Activated CD8-positive, alpha-beta T cell treated with anti-CD3 and anti-CD28 coated beads for 36 hours (primary cell): ENCODE measurements at regions not wholly inside any gene's neighbourhood (a gene's known extent, or its start where the extent isn't known, plus 50 kb on each side); places are given as distances from the start of the nearest gene placed in this dataset.
A peak's percentile ranks its signal among the peaks of the same experiment; 100 is the strongest.

Experiments used
- ATAC-seq: fragments of 200-7000 bp; cut with Tn5 transposase; one replicate; pipeline ENCODE4 v1.10.0; 2021; ENCODE audit warnings: mild to moderate bottlenecking, moderate library complexity
- CTCF ChIA-PET: fragments of 350-600 bp; sonication (Branson Sonifier 250); formaldehyde crosslinking; loops from one replicate; lab custom pipeline; 2021; ENCODE audit warnings: antibody characterized with exemption; lab: Charles Lee
- POLR2A ChIA-PET: fragments of 350-600 bp; sonication (Branson Sonifier 250); formaldehyde crosslinking; loops from one replicate; lab custom pipeline; 2021; ENCODE audit warnings: antibody characterized with exemption; lab: Charles Lee
- DNase-seq: peaks from one replicate; pipeline ENCODE4 v3.0.0-alpha.2; 2020
- H3K27ac Mint-ChIP-seq: one replicate; pipeline ENCODE4 v1.8.0; 2021; ENCODE audit warnings: mild to moderate bottlenecking, mixed read lengths
- H3K27me3 Mint-ChIP-seq: one replicate; pipeline ENCODE4 v1.8.0; 2021; ENCODE audit warnings: mixed read lengths
- H3K36me3 Mint-ChIP-seq: one replicate; pipeline ENCODE4 v1.8.0; 2021; ENCODE audit warnings: low read depth, mixed read lengths
- H3K4me1 Mint-ChIP-seq: one replicate; pipeline ENCODE4 v1.8.0; 2021; ENCODE audit warnings: low read depth, mixed read lengths
- H3K4me3 Mint-ChIP-seq: one replicate; pipeline ENCODE4 v1.8.0; 2021; ENCODE audit warnings: mild to moderate bottlenecking, moderate library complexity, mixed read lengths
- H3K9me3 Mint-ChIP-seq: one replicate; pipeline ENCODE4 v1.8.0; 2021; ENCODE audit warnings: mixed read lengths
- intact Hi-C: fragments of 100-400 bp; cut with micrococcal nuclease; formaldehyde crosslinking; loops from one replicate; pipeline ENCODE4 v1.10.0; 2022
- TF ChIP-seq, protein P1 (sequence below): fragments of 200-600 bp; IDR thresholded peaks from one replicate; pipeline ENCODE4 v1.8.0; 2022; ENCODE audit warnings: antibody characterized with exemption, mild to moderate bottlenecking

DNA sequence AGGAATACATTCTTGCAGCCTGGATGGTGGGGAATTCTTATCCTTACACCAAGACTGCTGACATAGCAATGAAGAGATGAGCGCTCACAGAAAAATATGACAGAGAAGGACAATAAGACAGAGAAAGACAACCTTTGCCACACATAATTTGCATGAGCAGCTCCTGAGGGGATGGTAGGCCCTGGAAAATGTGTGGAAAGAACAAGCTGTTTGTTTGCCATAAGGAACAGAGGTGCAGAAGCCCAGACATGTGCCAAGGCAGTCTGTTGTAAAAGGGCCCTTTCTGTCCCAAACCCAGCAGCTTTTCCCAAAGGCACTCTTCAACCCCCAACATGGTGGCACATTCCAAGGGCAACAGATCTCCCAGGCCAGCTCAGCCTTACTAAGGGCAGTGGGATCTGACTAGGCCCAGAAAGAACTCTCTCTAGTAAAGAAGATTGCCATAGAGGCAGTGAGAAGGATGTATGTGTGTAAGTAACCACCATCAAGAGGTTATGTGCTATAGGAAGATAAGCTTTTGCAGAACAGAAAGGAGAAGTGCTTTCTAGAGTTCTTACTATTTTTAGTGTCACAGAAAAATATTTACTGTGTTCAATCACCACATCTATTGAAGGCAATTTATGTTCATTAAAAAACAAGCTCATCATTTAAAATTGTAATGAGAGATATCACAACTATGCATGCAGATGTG is 287.0 kb upstream of the RASGEF1B start:
- CTCF ChIA-PET = interaction anchor here (0.5 to 0.8 kb wide), 2 partner anchors 10 to 12 kb away, joined by 3 read pairs; no protein-coding TSS in a partner anchor
- no peaks in the 10 kb centered on the region for H3K27me3 Mint-ChIP-seq
- no peaks in the 10 kb centered on the region for H3K9me3 Mint-ChIP-seq
- DNase-seq (no peak), ATAC-seq (no peak)
- TF ChIP-seq, protein P1, sequence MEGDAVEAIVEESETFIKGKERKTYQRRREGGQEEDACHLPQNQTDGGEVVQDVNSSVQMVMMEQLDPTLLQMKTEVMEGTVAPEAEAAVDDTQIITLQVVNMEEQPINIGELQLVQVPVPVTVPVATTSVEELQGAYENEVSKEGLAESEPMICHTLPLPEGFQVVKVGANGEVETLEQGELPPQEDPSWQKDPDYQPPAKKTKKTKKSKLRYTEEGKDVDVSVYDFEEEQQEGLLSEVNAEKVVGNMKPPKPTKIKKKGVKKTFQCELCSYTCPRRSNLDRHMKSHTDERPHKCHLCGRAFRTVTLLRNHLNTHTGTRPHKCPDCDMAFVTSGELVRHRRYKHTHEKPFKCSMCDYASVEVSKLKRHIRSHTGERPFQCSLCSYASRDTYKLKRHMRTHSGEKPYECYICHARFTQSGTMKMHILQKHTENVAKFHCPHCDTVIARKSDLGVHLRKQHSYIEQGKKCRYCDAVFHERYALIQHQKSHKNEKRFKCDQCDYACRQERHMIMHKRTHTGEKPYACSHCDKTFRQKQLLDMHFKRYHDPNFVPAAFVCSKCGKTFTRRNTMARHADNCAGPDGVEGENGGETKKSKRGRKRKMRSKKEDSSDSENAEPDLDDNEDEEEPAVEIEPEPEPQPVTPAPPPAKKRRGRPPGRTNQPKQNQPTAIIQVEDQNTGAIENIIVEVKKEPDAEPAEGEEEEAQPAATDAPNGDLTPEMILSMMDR = no peak
- POLR2A ChIA-PET = interaction anchor here (1.0 kb wide), 1 partner anchor 21 kb away, joined by 3 read pairs; no protein-coding TSS in a partner anchor
- H3K4me1 Mint-ChIP-seq = peaks cover 20% of the 10 kb centered on the region
- H3K27ac Mint-ChIP-seq = no peak overlapping the region
- no peaks in the 10 kb centered on the region for H3K36me3 Mint-ChIP-seq
- H3K4me3 Mint-ChIP-seq = no peak overlapping the region
- intact Hi-C loops = no loop called here

DNA sequence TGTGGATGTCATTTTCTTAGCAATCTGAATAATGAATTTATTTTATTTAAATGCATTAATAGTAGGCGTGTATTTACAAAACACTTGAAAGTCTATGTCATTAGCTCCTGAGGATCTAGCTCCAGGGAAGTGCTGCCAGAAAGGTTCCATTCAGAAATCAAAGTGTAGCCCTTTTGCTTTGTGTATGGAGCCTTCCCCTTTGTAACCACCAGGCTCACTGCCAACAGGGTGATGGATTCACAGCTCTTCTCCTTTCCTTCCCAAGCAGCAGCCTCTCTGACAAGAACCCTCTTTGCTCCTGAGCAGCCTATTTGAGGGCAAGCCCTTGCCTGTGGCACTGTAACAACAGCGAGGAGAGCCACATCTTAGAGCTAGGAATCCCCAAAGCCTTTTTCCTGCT is 286.0 kb upstream of the RASGEF1B start:
- ChIA-PET CTCF (interaction anchor here (0.9 kb wide), 1 partner anchor 290 kb away, joined by 3 read pairs; no protein-coding TSS in a partner anchor), POLR2A (interaction anchor here (0.6 kb wide), 1 partner anchor 193 kb away, joined by 3 read pairs; no protein-coding TSS in a partner anchor)
- Mint-ChIP-seq H3K4me3 (no peak overlapping the region), H3K27me3 (no peaks in the 10 kb centered on the region), H3K27ac (no peak overlapping the region), H3K9me3 (no peaks in the 10 kb centered on the region), H3K36me3 (no peaks in the 10 kb centered on the region), H3K4me1 (peaks cover 20% of the 10 kb centered on the region)
- ATAC-seq (no peak), DNase-seq (no peak)
- intact Hi-C loops = no loop called here
- TF ChIP-seq, protein P1 = no peak

DNA sequence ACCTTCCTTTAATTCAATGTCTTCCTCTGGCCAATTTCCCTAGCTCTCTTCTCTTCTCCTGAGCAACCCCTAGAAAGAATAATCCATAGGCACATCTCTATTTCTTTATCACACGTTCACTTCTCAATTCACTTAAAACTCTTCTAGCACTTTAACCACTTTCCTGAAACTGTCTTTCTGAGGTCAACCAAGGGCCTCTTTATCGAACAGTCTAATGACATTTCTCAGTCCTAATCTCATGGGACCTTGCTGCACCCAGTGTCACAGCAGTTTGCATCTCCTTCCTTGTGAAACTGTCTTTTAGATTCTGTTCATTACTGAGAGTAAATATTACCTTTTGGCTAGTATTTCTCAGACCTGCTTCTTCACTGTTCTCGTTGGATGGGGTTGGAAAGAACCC is 285.3 kb upstream of the RASGEF1B start:
- TF ChIP-seq, protein P1 = no peak
- H3K36me3 Mint-ChIP-seq = no peaks in the 10 kb centered on the region
- POLR2A ChIA-PET = no interaction called here
- no peaks in the 10 kb centered on the region for H3K27me3 Mint-ChIP-seq
- no peak overlapping the region for H3K27ac Mint-ChIP-seq
- no peaks in the 10 kb centered on the region for H3K9me3 Mint-ChIP-seq
- H3K4me3 Mint-ChIP-seq = no peak overlapping the region
- DNase-seq = peak; percentile 4
- intact Hi-C loops = no loop called here
- CTCF ChIA-PET = interaction anchor here (1.2 kb wide), 1 partner anchor 87 kb away, joined by 3 read pairs; no protein-coding TSS in a partner anchor
- peak; percentile 49 for ATAC-seq
- H3K4me1 Mint-ChIP-seq = peaks cover 20% of the 10 kb centered on the region

DNA sequence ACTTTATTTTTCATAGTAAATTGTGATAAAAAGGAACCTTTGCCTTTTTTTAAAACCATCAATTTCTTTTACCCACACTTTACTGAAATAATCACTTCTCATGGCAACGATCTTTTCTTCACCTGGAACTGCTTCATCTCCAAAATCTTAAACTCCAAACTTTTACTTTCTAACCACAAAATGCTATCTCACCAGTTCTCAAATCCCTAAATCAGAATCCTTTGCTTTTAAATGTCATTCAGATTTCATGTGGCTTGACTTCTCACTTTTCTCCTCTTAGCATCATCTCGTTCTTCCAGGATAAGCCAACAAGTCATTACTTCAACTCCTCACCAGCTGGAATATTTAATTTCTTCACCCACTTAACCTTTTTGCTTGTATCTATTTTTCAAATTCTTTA is 284.3 kb upstream of the RASGEF1B start:
- intact Hi-C loops = no loop called here
- H3K27ac Mint-ChIP-seq = no peak overlapping the region
- POLR2A ChIA-PET = no interaction called here
- H3K4me3 Mint-ChIP-seq = no peak overlapping the region
- H3K27me3 Mint-ChIP-seq = no peaks in the 10 kb centered on the region
- CTCF ChIA-PET = interaction anchor here (1.2 kb wide), 1 partner anchor 88 kb away, joined by 3 read pairs; no protein-coding TSS in a partner anchor
- ATAC-seq (no peak), DNase-seq (no peak)
- peaks cover 20% of the 10 kb centered on the region for H3K4me1 Mint-ChIP-seq
- TF ChIP-seq, protein P1 = no peak
- H3K9me3 Mint-ChIP-seq = no peaks in the 10 kb centered on the region
- no peaks in the 10 kb centered on the region for H3K36me3 Mint-ChIP-seq

DNA sequence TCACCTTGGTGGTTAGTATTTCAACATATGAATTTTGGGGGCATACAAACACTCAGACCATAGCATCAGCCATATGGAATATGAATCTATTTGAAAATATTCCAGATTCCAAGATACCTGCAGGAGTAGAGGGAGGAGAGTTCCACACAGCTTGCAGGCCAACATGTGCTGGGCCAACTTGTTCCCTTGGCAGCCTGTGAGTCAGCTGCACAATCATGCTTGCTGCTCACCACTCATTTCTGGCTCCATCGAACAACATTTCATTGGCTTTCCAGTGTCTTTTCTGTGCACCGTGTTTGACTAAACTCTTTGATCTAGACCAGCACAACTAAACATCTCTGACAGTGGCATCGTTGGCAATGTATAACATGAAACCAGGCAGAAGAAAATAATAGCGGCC is 282.5 kb upstream of the RASGEF1B start:
- CTCF ChIA-PET = no interaction called here
- Mint-ChIP-seq H3K27ac (no peak overlapping the region), H3K9me3 (no peaks in the 10 kb centered on the region), H3K27me3 (no peaks in the 10 kb centered on the region), H3K4me1 (peaks cover 20% of the 10 kb centered on the region), H3K4me3 (no peak overlapping the region), H3K36me3 (no peaks in the 10 kb centered on the region)
- ATAC-seq = no peak
- intact Hi-C loops = no loop called here
- DNase-seq = no peak
- TF ChIP-seq, protein P1 = no peak
- POLR2A ChIA-PET = no interaction called here
